Rectal smooth muscle tissue (tissue), 1 donor: ENCODE measurements at regions not wholly inside any gene's neighbourhood (a gene's known extent, or its start where the extent isn't known, plus 50 kb on each side); places are given as distances from the start of the nearest gene placed in this dataset.
"Not testable (repeated sequence)": the region's sequence is repeated elsewhere in the genome, so short reads cannot be mapped to it uniquely, and the experiment has no call there.

ENCODE experiments used
- H3K27ac ChIP-seq: one replicate; pipeline ENCODE4 v1.7.0; 2013; ENCODE audit warnings: low read depth, low read length, inconsistent platforms
- H3K27me3 ChIP-seq: one replicate; pipeline ENCODE4 v1.7.0; 2013; ENCODE audit warnings: low read length; ENCODE audit not compliant: control insufficient read depth, insufficient read depth
- H3K36me3 ChIP-seq: one replicate; pipeline ENCODE4 v1.7.0; 2013; ENCODE audit warnings: low read length; ENCODE audit not compliant: control insufficient read depth, insufficient read depth
- H3K4me1 ChIP-seq: one replicate; pipeline ENCODE4 v1.7.0; 2013; ENCODE audit warnings: low read length; ENCODE audit not compliant: control insufficient read depth, insufficient read depth
- H3K4me3 ChIP-seq: one replicate; pipeline ENCODE4 v1.7.0; 2013; ENCODE audit warnings: low read length
- H3K9ac ChIP-seq: one replicate; pipeline ENCODE4 v1.7.0; 2013; ENCODE audit warnings: low read length

DNA sequence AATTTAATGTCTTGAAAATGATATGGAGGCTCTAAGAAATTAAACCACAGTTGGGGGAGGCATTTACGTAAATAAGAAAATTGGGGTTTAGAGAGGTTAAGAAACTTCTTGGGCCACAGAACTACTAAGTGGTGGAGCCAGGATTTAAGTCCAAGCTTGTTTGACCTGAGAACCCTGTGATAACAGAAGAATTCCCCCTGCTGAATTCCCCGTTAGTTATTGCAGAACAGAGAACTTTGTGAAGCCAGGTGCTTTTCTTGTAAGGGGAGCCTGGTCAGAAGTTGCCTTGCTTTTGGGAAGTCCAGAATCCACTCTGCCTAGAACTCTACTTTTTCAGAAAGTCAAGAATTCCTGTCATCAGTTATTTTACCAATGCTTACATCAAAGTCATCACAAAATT, 309.3 kb upstream of the SEMA6A start:
- Histone ChIP-seq H3K4me1 (no peaks in the 10 kb centered on the region), H3K27me3 (no peaks in the 10 kb centered on the region), H3K27ac (no peak overlapping the region), H3K36me3 (no peaks in the 10 kb centered on the region), H3K9ac (no peak overlapping the region), H3K4me3 (no peak overlapping the region)

DNA sequence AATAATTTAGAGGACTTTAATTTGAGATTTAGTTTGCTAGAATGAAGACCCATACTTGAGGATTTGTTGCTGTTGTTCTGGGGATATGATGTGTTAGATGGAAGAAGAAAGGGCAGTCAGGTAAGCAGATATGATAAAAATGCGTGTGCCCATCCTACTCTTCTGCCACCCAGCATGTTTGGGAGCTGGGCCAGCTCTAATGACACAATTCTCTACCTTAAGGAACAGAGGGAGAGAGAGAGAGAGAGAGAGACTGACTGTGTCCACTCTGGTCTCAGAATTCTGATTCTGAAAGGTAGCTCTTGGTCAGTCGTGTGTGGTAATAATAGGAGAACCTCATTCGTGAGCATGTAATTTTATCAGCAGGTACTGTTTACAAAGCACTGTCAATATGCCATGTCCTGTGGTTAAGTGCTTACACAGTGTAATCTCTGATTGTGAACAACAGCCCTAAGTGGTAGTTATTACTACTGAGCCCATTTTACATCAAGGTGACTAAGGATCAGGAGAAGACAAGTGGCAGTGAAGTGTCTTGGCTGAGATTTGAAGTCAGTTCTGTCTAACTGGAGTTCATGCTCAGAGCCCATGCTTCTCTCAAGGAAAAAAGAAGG, 307.4 kb upstream of the SEMA6A start:
- Histone ChIP-seq H3K4me1 (no peaks in the 10 kb centered on the region), H3K27ac (no peak overlapping the region), H3K27me3 (no peaks in the 10 kb centered on the region), H3K9ac (no peak overlapping the region), H3K36me3 (no peaks in the 10 kb centered on the region), H3K4me3 (no peak overlapping the region)

DNA sequence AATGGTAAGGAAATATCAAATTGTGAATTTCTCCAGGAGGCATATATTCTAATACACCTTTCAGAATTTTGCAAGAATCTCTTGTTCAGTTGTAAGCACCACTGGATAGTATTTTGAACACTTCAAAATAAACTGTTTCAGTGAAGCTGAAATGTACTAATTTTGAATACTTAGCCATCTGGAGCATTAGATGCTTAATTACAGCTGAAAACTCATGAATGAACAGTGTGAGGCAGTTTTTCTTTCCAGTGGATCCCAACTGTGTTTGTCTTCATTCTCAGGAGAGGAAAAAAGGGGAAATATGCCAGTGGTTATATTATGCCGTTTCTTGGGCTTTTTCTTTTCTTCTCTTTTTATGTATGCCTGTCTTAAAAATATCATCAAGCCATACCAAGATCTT, 306.0 kb upstream of the SEMA6A start:
- Histone ChIP-seq H3K4me3 (no peak overlapping the region), H3K27ac (no peak overlapping the region), H3K36me3 (no peaks in the 10 kb centered on the region), H3K9ac (no peak overlapping the region), H3K27me3 (no peaks in the 10 kb centered on the region), H3K4me1 (no peaks in the 10 kb centered on the region)

DNA sequence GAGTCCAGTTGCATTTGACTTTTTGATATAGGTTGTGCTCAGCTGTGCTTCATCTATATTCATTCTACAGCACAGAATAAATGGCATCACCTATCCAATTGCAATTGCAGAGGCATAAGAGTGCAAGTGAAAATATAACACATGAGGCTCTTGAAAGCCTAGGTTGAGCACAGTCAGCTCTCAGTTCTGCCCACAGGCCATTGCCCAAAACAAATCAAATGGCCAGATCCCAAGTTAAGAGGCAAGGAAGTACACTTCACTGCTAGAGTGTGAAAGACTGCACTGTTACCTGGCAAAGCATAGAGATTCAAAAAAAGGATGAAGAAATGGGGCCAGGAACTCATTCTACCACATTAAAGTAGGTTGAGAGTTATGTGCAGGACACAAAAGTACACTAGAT, 305.5 kb upstream of the SEMA6A start:
- Histone ChIP-seq H3K4me1 (no peaks in the 10 kb centered on the region), H3K9ac (no peak overlapping the region), H3K4me3 (no peak overlapping the region), H3K36me3 (no peaks in the 10 kb centered on the region), H3K27me3 (no peaks in the 10 kb centered on the region), H3K27ac (no peak overlapping the region)

DNA sequence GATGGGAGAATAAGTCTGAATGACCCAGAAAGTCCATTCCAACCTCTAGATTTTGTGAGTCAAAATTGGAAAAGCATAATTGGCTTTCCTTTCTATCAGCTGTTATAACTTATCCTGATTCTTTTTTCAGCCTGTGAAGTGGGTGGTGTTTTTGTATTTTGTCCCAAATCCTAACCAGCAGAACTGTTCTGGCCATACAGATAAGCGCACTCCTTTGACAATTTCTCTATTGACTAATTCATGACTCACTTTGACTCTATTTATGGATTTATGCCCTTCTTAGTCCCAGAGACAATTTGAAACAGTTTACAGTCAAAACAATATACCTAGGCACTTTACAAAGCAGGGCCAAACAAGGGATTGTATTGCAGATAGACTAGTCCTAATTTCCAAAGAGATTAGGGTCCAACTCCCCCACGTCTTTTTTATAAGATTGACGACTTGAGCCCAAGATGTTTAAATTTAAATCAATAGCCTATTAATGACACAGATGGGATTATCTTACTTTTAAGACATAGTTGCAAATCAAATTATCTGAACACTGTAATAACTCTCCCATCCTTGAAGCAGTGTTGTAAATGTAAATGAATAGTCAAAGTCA, 301.7 kb upstream of the SEMA6A start:
- Histone ChIP-seq H3K36me3 (no peaks in the 10 kb centered on the region), H3K27me3 (no peaks in the 10 kb centered on the region), H3K4me1 (no peaks in the 10 kb centered on the region), H3K9ac (no peak overlapping the region), H3K27ac (no peak overlapping the region), H3K4me3 (no peak overlapping the region)

DNA sequence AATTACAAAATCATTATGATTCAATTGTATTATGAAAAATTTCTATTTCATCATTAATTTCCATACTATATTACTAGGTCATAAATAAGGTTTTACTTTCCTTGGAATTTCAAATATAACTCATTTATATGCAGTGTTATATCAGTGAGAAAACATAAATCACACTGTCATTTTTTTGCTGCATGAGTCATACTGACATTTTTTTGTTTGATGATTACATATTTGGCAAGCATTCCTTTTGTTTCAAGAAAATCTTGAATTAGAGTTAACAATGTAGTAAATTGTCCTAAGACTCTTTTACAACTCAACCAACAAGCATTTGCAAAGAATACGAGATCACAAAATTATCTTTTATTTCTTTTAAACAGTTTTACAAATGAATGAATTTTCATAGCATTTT, 298.4 kb upstream of the SEMA6A start:
- no peak overlapping the region for H3K9ac ChIP-seq
- no peaks in the 10 kb centered on the region for H3K36me3 ChIP-seq
- H3K27me3 ChIP-seq: no peaks in the 10 kb centered on the region
- no peaks in the 10 kb centered on the region for H3K4me1 ChIP-seq
- H3K4me3 ChIP-seq: no peak overlapping the region
- no peak overlapping the region for H3K27ac ChIP-seq

DNA sequence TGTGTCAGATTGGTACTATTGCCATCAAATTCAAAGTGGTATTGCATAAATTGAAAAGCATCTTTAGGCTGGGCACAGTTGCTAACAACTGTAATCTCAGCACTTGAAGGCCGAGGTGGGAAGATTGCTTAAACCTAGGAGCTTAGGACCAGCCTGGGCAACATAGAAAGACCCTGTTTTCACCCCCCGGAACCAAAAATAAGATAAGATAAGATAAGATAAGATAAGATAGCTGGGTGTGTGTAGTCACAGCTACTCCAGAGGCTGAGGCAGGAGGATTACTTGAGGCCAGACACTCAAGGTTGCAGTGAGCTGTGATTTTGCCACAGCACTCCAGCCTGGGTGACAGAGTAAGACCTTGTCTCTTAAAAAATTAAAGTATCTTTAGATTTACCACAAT, 297.9 kb upstream of the SEMA6A start:
- no peaks in the 10 kb centered on the region for H3K4me1 ChIP-seq

DNA sequence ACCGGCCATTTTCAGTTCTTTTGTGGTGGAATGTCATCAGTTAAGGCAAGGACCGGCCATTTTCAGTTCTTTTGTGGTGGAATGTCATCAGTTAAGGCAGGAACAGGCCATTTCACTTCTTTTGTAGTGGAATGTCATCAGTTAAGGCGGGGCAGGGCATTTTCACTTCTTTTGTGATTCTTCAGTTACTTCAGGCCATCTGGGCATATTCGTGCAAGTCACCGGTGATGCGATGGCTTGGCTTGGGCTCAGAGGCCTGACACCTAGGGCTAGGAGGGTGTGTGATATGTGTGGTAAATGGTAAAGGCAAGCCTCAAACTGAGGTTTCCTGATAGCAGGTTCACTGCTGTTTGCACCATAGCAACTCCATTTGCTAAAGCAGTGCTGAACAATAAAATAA, 293.2 kb upstream of the SEMA6A start:
- not testable (repeated sequence) for H3K27me3 ChIP-seq, H3K9ac ChIP-seq, H3K4me1 ChIP-seq, H3K4me3 ChIP-seq, H3K36me3 ChIP-seq, H3K27ac ChIP-seq

More for the DNA sequence above, 297.9 kb upstream of the SEMA6A start:
- Histone ChIP-seq H3K4me3 (no peak overlapping the region), H3K27ac (no peak overlapping the region), H3K9ac (no peak overlapping the region), H3K27me3 (no peaks in the 10 kb centered on the region), H3K36me3 (no peaks in the 10 kb centered on the region)

DNA sequence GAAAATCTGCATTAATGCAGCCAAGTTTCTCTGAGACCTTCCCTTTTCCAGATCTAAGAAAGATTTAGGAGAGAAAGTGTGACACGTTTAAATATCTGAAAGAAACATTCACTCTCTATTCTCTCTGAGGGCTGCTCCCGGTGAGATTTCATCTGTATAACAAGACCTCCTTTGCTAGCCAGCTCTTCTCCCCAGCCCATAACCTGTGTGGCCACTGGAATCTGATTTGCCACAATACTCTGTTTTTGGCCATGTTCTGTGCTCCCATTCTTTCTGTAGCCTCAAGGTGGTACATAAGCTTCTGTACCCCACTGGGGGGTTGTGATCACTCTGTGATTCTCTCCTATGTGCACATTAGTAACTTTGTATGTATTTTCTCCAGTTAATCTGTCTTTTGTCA, 291.0 kb upstream of the SEMA6A start:
- Histone ChIP-seq H3K27me3 (no peaks in the 10 kb centered on the region), H3K9ac (no peak overlapping the region), H3K4me3 (no peak overlapping the region), H3K36me3 (no peaks in the 10 kb centered on the region), H3K4me1 (no peaks in the 10 kb centered on the region), H3K27ac (no peak overlapping the region)

DNA sequence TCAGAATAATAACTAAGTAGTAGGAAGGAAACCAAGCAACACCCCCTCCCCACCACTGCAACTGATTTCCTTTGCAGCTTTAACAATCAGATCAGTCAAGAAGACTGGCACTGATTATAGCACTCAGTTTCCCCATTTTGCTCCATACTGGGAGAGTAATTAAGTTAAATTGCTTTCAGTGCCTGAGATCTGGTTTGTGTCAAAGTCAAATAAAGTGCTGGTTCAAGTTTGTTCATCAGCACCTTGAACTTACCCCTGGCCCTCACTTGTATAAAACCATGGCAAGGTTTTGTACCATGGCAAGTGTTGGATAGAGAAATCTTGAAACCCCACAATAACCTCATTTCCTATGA, 290.2 kb upstream of the SEMA6A start:
- H3K4me1 ChIP-seq: no peaks in the 10 kb centered on the region
- H3K9ac ChIP-seq: no peak overlapping the region
- H3K27me3 ChIP-seq: no peaks in the 10 kb centered on the region
- no peak overlapping the region for H3K4me3 ChIP-seq
- H3K27ac ChIP-seq: no peak overlapping the region
- H3K36me3 ChIP-seq: no peaks in the 10 kb centered on the region

DNA sequence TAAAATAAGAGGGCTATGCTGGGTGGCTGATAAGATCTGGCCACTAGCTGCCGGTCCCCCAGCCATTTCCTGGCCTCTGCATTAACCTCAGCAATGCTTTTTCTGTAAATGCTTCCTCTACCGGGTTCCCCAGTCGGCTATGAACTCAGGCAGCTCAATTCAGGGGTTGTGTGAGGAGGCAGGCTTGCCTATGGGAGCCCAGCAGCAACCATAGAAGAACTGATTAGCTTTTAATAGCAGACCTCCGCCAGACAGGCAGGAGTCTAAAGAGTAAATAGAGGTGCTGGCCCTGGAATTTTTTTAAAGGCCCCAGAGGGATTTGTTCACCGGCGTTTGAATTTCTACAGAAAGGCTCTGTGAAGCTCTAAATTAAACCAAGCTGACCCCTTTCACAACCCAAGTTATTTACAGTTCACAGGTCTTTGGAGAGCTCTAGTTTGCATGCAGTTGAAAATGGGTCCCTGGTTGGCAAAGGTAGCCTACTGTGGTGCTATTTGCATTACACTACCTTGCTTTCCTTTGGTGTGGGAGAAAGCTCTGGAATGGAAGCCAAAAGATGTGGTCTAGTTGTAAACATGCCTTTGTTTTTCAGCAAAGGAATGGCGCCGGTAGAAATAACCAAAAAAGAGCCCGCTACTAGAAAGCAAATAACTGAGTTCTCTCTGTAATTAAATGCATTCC, 289.7 kb upstream of the SEMA6A start:
- Histone ChIP-seq H3K9ac (no peak overlapping the region), H3K27me3 (no peaks in the 10 kb centered on the region), H3K27ac (no peak overlapping the region), H3K36me3 (no peaks in the 10 kb centered on the region), H3K4me1 (no peaks in the 10 kb centered on the region), H3K4me3 (no peak overlapping the region)

DNA sequence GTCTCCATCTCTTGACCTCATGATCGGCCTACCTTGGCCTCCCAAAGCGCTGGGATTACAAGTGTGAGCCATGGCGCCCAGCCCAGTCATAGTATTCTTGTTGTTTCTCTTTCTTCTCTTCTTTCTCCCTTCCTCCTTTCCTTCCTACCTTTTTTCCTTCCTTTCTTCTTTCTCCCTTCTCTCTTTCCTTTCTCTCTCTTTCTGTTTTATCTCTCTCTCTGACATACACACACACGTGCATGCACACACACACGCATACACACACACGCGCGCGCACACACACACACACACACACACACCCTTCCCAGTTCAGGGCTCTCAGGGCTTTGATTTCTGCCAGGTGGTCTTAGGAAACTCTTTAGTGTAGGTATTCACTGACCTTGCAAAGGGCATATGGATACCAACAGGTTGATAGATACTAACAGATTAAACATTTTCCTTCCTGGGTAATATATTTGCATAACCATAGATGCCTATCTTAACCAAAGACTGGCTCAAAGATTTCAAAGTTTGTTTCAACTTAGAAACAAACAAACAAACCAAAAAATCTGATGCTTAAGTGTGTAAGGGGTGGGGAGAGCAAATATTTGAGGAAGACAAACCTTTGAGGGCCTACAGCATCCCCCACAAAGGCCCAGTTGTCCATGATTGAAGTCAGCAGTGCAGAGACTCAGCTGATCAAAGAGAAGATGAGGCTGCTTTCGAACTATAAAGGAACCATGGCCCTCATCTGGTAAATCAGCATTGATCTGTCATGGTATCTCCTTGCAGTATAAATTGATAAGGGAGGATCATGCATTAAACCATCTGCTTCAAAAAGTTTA, 288.2 kb upstream of the SEMA6A start:
- Histone ChIP-seq H3K9ac (no peak overlapping the region), H3K4me3 (no peak overlapping the region), H3K36me3 (no peaks in the 10 kb centered on the region), H3K4me1 (no peaks in the 10 kb centered on the region), H3K27me3 (no peaks in the 10 kb centered on the region), H3K27ac (no peak overlapping the region)
